DOHH2 (cell line): ENCODE measurements at regions not wholly inside any gene's neighbourhood (a gene's known extent, or its start where the extent isn't known, plus 50 kb on each side); places are given as distances from the start of the nearest gene placed in this dataset.

Experiments
- H3F3A ChIP-seq: fragments of 200-600 bp; sonication (generic), shearing (Covaris generic); 2 replicates; pipeline ENCODE4 v1.6.0; 2016; ENCODE audit warnings: antibody characterized with exemption, mild to moderate bottlenecking; ENCODE audit not compliant: control insufficient read depth, insufficient read depth
- H3K27ac ChIP-seq: fragments of 200-600 bp; sonication (generic); 2 replicates; pipeline ENCODE4 v1.5.1; 2014; ENCODE audit warnings: low read depth, mild to moderate bottlenecking, low read length, moderate library complexity
- H3K27me3 ChIP-seq: fragments of 200-600 bp; sonication (generic); 2 replicates; pipeline ENCODE4 v1.6.1; 2014; ENCODE audit warnings: mild to moderate bottlenecking, low read length, mixed read lengths; ENCODE audit not compliant: control insufficient read depth
- H3K36me3 ChIP-seq: fragments of 200-600 bp; sonication (generic); 2 replicates; pipeline ENCODE4 v1.6.1; 2014; ENCODE audit warnings: mild to moderate bottlenecking, low read length, moderate library complexity, mixed read lengths; ENCODE audit not compliant: control insufficient read depth
- H3K4me1 ChIP-seq: fragments of 200-600 bp; sonication (generic); 2 replicates; pipeline ENCODE4 v1.6.1; 2014; ENCODE audit warnings: mild to moderate bottlenecking, low read length, mixed read lengths; ENCODE audit not compliant: control insufficient read depth
- H3K4me2 ChIP-seq: fragments of 200-600 bp; sonication (generic); 2 replicates; pipeline ENCODE4 v1.6.0; 2014; ENCODE audit warnings: mild to moderate bottlenecking, low read length, moderate library complexity
- H3K4me3 ChIP-seq: fragments of 200-600 bp; sonication (generic); 2 replicates; pipeline ENCODE4 v1.5.1; 2014; ENCODE audit warnings: mild to moderate bottlenecking, low read length, mixed read lengths
- H3K79me2 ChIP-seq: fragments of 200-600 bp; sonication (generic); 2 replicates; pipeline ENCODE4 v1.6.1; 2014; ENCODE audit warnings: mild to moderate bottlenecking, low read length, mixed read lengths; ENCODE audit not compliant: control insufficient read depth
- H3K9me2 ChIP-seq: fragments of 200-600 bp; sonication (generic); replicated peaks from 2 replicates; pipeline ENCODE4 v1.6.1; 2014; ENCODE audit warnings: mild to moderate bottlenecking, low read length, mixed read lengths; ENCODE audit not compliant: control insufficient read depth
- H3K9me3 ChIP-seq: fragments of 200-600 bp; sonication (generic); 2 replicates; pipeline ENCODE4 v1.6.1; 2014; ENCODE audit warnings: antibody characterized with exemption, low read length, mixed read lengths; ENCODE audit not compliant: control insufficient read depth, insufficient read depth
- H4K20me1 ChIP-seq: fragments of 200-600 bp; sonication (generic); 2 replicates; pipeline ENCODE4 v1.6.0; 2014; ENCODE audit warnings: low read depth, mild to moderate bottlenecking, antibody characterized with exemption, low read length, moderate library complexity; ENCODE audit not compliant: control insufficient read depth, insufficient read depth
- CTCF ChIP-seq: fragments of 200-600 bp; sonication (generic); IDR thresholded peaks from one replicate; pipeline ENCODE4 v1.5.1; 2014; ENCODE audit warnings: antibody characterized with exemption, mild to moderate bottlenecking, low read depth, low read length; ENCODE audit not compliant: poor library complexity, severe bottlenecking
- EZH2phosphoT487 ChIP-seq: fragments of 200-600 bp; sonication (generic); IDR thresholded peaks from 2 replicates; pipeline ENCODE4 v1.6.1; 2017; ENCODE audit warnings: borderline replicate concordance, mild to moderate bottlenecking, antibody characterized with exemption, low read length, moderate library complexity, mixed read lengths

GRCh38 chr15:94177112-94177511 is 54.2 kb upstream of the MCTP2 start:
- Histone ChIP-seq H3K27ac (no peak overlapping the region), H3F3A (no peaks in the 10 kb centered on the region), H3K27me3 (no peaks in the 10 kb centered on the region), H3K9me2 (no peaks in the 10 kb centered on the region), H3K9me3 (peaks cover 6% of the 10 kb centered on the region; the same call in 1 of the 2 replicates), H3K4me3 (no peak overlapping the region), H3K4me1 (peaks cover 22% of the 10 kb centered on the region), H4K20me1 (no peaks in the 10 kb centered on the region), H3K79me2 (no peaks in the 10 kb centered on the region), H3K36me3 (no peaks in the 10 kb centered on the region), H3K4me2 (no peak overlapping the region)
- TF ChIP-seq EZH2phosphoT487 (no peak), CTCF (no peak)

GRCh38 chr15:94175420-94175819 is 55.9 kb upstream of the MCTP2 start:
- no peaks in the 10 kb centered on the region for H3K27me3 ChIP-seq

GRCh38 chr15:94174399-94174802 is 57.0 kb upstream of the MCTP2 start:
- Histone ChIP-seq H3K27me3 (no peaks in the 10 kb centered on the region), H3K4me3 (no peak overlapping the region), H3K4me1 (peaks cover 22% of the 10 kb centered on the region), H3K4me2 (peak overlapping the region; percentile 32), H3F3A (no peaks in the 10 kb centered on the region), H3K27ac (no peak overlapping the region), H4K20me1 (no peaks in the 10 kb centered on the region), H3K36me3 (no peaks in the 10 kb centered on the region), H3K79me2 (no peaks in the 10 kb centered on the region), H3K9me3 (peaks cover 14% of the 10 kb centered on the region), H3K9me2 (no peaks in the 10 kb centered on the region)
- no peak for TF ChIP-seq EZH2phosphoT487
- TF ChIP-seq CTCF: no peak

More at GRCh38 chr15:94175420-94175819, 55.9 kb upstream of the MCTP2 start:
- no peaks in the 10 kb centered on the region for H3K9me2 ChIP-seq
- TF ChIP-seq EZH2phosphoT487 (no peak), CTCF (no peak)
- no peak overlapping the region for H3K4me3 ChIP-seq
- H3K27ac ChIP-seq: no peak overlapping the region
- H3K79me2 ChIP-seq: no peaks in the 10 kb centered on the region
- H3F3A ChIP-seq: no peaks in the 10 kb centered on the region
- H3K4me2 ChIP-seq: no peak overlapping the region
- H3K4me1 ChIP-seq: peaks cover 22% of the 10 kb centered on the region
- H3K9me3 ChIP-seq: peaks cover 14% of the 10 kb centered on the region
- no peaks in the 10 kb centered on the region for H3K36me3 ChIP-seq
- no peaks in the 10 kb centered on the region for H4K20me1 ChIP-seq
